ENCODE measurements at regions not wholly inside any gene's neighbourhood (a gene's known extent, or its start where the extent isn't known, plus 50 kb on each side); places are given as distances from the start of the nearest gene placed in this dataset.

- DNase-seq: no peak
Measured at GRCh38 chrX:7789200-7789599, 53.8 kb upstream of the VCX start.

- DNase-seq: no peak
Measured at GRCh38 chrX:7788334-7788733, 54.6 kb upstream of the VCX start.

- no peak for DNase-seq
Measured at GRCh38 chrX:7787714-7788113, 55.3 kb upstream of the VCX start.

GRCh38 chrX:7784580-7784979, 58.4 kb upstream of the VCX start:
- DNase-seq: no peak

- no peak for DNase-seq
Measured at GRCh38 chrX:7779644-7780043, 63.3 kb upstream of the VCX start.

- no peak for DNase-seq
Measured at GRCh38 chrX:7775987-7776386, 67.0 kb upstream of the VCX start.

- DNase-seq: peak; percentile 4
Measured at GRCh38 chrX:7771788-7772438, 71.1 kb upstream of the VCX start.

- DNase-seq: no peak
Measured at GRCh38 chrX:7759830-7760229, 83.1 kb upstream of the VCX start.

- no peak for DNase-seq
Measured at GRCh38 chrX:7746856-7747255, 96.1 kb upstream of the VCX start.

GRCh38 chrX:7730071-7730470, 112.9 kb upstream of the VCX start:
- no peak for DNase-seq

- no peak for DNase-seq
Measured at GRCh38 chrX:7720519-7720918, 122.5 kb upstream of the VCX start.

- DNase-seq: no peak
Measured at GRCh38 chrX:7714351-7714750, 128.6 kb upstream of the VCX start.

GRCh38 chrX:7711167-7711566, 131.8 kb upstream of the VCX start:
- DNase-seq: no peak

- no peak for DNase-seq
Measured at GRCh38 chrX:7709845-7710244, 133.1 kb upstream of the VCX start.

- DNase-seq: peak; percentile 9
Measured at GRCh38 chrX:7706032-7706431, 136.9 kb upstream of the VCX start.

- no peak for DNase-seq
Measured at GRCh38 chrX:7704205-7704604, 138.8 kb upstream of the VCX start.

GRCh38 chrX:7698248-7698647, 144.7 kb upstream of the VCX start:
- no peak for DNase-seq

GRCh38 chrX:7690842-7691241, 152.1 kb upstream of the VCX start:
- DNase-seq: no peak

GRCh38 chrX:7689791-7690412, 153.1 kb upstream of the VCX start:
- peak; percentile 91 for DNase-seq

GRCh38 chrX:7680181-7680580, 162.8 kb upstream of the VCX start:
- no peak for DNase-seq

GRCh38 chrX:7654316-7654715, 188.7 kb upstream of the VCX start:
- DNase-seq: no peak

- DNase-seq: peak; percentile 36
Measured at GRCh38 chrX:7647831-7648230, 195.1 kb upstream of the VCX start.

GRCh38 chrX:7641141-7641540, 201.8 kb upstream of the VCX start:
- DNase-seq: no peak

GRCh38 chrX:7640392-7640791, 202.6 kb upstream of the VCX start:
- DNase-seq: no peak

GRCh38 chrX:7638078-7638710, 204.8 kb upstream of the VCX start:
- no peak for DNase-seq

Data from DMS153 (cell line).